Thyroid gland (tissue), 4 donors: ENCODE measurements at regions not wholly inside any gene's neighbourhood (a gene's known extent, or its start where the extent isn't known, plus 50 kb on each side); places are given as distances from the start of the nearest gene placed in this dataset.

ENCODE experiments used
- CTCF ChIP-seq, 6 experiments: fragments of 200-600 bp in 3 of 6; fragments of 450-650 bp in 3 of 6; sonication (generic) in 3 of 6; IDR thresholded peaks; one replicate each; pipeline ENCODE4 v1.5.1; 2016 to 2019; ENCODE audit warnings: antibody characterized with exemption in 6 of 6, mild to moderate bottlenecking in 2 of 6, inconsistent platforms in 1 of 6, moderate library complexity in 1 of 6
- POLR2A ChIP-seq, 2 donors: fragments of 450-650 bp; IDR thresholded peaks; one replicate each; pipeline ENCODE4 v1.6.1; 2017; ENCODE audit warnings: antibody characterized with exemption in 2 of 2, mild to moderate bottlenecking in 2 of 2, moderate library complexity in 1 of 2

GRCh38 chr20:23200413-23200812 is 114.3 kb upstream of the CD93 start:
- TF ChIP-seq CTCF (IDR thresholded peaks at IDR 0.05) (no peak), POLR2A (IDR thresholded peaks at IDR 0.05) (no peak)
